T-helper 2 cell treated with Interferon-gamma antibody and Interleukin-4, amounts not matched to agents 5 μg/mL and 100 μg/mL, for 36 hours (primary cell): ENCODE measurements at regions not wholly inside any gene's neighbourhood (a gene's known extent, or its start where the extent isn't known, plus 50 kb on each side); places are given as distances from the start of the nearest gene placed in this dataset.
A peak's percentile ranks its signal among the peaks of the same experiment; 100 is the strongest.

Source experiments
- DNase-seq: peaks from one replicate; pipeline ENCODE4 v3.0.0; 2021; ENCODE audit warnings: low spot score
- H3K27ac Mint-ChIP-seq: one replicate; pipeline ENCODE4 v1.8.0; 2021; ENCODE audit warnings: mild to moderate bottlenecking, mixed read lengths
- H3K27me3 Mint-ChIP-seq: one replicate; pipeline ENCODE4 v1.8.0; 2021; ENCODE audit warnings: low read depth, mixed read lengths
- H3K36me3 Mint-ChIP-seq: one replicate; pipeline ENCODE4 v1.8.0; 2021; ENCODE audit warnings: low read depth, mixed read lengths
- H3K4me1 Mint-ChIP-seq: one replicate; pipeline ENCODE4 v1.8.0; 2021; ENCODE audit warnings: low read depth, mixed read lengths
- H3K4me3 Mint-ChIP-seq: one replicate; pipeline ENCODE4 v1.8.0; 2022; ENCODE audit warnings: mild to moderate bottlenecking, moderate library complexity, mixed read lengths
- H3K9me3 Mint-ChIP-seq: one replicate; pipeline ENCODE4 v1.8.0; 2021; ENCODE audit warnings: mixed read lengths

GRCh38 chr2:449246-450067, 161.6 kb upstream of the ALKAL2 start:
- H3K27me3 Mint-ChIP-seq = no peaks in the 10 kb centered on the region
- no peak for DNase-seq
- H3K4me3 Mint-ChIP-seq = no peak overlapping the region
- peaks cover 4% of the 10 kb centered on the region for H3K4me1 Mint-ChIP-seq
- no peak overlapping the region for H3K27ac Mint-ChIP-seq
- H3K9me3 Mint-ChIP-seq = no peaks in the 10 kb centered on the region
- no peaks in the 10 kb centered on the region for H3K36me3 Mint-ChIP-seq

DNA sequence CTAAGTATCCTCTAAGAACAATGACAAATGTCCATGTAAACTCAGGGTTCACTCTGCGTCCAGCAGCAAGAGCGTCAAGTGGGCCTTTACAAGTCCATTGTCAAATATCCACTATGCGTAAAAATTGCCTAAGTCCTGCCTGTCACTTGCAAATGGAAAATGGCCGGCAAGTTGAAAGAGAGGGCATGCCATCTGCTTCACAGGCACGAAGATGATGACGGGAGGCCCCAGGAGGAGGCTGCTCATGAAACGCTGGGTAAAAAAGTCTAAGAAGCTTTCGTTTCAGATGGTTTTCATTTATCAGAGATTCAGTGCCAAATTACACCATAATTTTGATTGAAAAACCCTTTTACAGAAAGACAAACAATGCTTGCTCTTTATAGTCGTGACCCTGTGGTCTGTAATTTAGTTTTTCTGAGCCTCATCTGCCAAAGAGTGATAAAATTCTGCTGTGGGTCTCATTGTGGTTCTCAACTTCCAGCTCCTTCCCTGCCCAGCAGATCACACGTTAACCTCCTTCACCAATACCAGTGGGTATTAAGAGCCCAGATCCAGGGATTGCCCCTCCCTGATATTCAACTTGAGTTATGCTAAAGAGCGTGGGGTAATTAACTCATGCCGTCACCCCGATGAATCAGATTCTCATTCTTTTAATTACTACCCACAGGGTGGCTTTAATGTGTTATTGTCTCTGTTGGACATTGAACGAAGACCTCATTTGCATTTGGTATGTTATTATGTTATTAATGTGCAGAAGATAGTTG, 160.2 kb upstream of the ALKAL2 start:
- DNase-seq = no peak
- Mint-ChIP-seq H3K4me1 (peaks cover 4% of the 10 kb centered on the region), H3K9me3 (no peaks in the 10 kb centered on the region), H3K36me3 (no peaks in the 10 kb centered on the region), H3K4me3 (no peak overlapping the region), H3K27me3 (no peaks in the 10 kb centered on the region), H3K27ac (no peak overlapping the region)

DNA sequence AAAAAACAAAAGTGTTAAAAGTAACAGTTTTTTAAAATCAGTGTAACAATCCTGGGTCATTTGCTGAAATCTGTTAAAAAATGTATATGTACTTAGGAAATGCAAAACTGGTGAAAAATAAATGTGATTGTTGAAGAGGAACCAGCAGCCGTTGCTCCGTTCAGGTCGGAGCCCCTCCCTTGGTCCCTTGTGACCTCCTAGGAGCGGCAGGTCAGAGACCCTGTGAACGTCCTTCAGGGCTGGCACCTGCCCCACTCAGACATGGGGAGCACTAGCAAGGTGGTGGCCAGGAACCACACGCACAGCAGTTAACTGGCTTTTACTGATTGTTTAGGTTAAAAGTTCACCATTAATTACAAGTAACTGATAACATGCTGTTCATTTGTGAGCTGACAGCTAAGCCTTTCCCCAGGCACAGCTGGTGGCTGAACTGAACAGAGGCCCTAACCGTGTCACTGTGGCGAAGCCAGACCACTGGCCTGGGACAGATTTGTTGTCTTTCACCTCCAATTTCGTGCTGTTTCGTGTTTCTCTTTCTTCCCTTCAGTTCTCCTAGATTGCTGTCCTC, 159.2 kb upstream of the ALKAL2 start:
- DNase-seq = no peak
- Mint-ChIP-seq H3K27ac (no peak overlapping the region), H3K36me3 (no peaks in the 10 kb centered on the region), H3K4me1 (peaks cover 4% of the 10 kb centered on the region), H3K27me3 (no peaks in the 10 kb centered on the region), H3K9me3 (no peaks in the 10 kb centered on the region), H3K4me3 (no peak overlapping the region)

GRCh38 chr2:446303-446874, 158.5 kb upstream of the ALKAL2 start:
- no peak for DNase-seq
- Mint-ChIP-seq H3K27me3 (no peaks in the 10 kb centered on the region), H3K4me1 (peaks cover 4% of the 10 kb centered on the region), H3K9me3 (no peaks in the 10 kb centered on the region), H3K4me3 (no peak overlapping the region), H3K27ac (no peak overlapping the region), H3K36me3 (no peaks in the 10 kb centered on the region)

GRCh38 chr2:445896-446295, 158.0 kb upstream of the ALKAL2 start:
- Mint-ChIP-seq H3K36me3 (no peaks in the 10 kb centered on the region), H3K27me3 (no peaks in the 10 kb centered on the region), H3K9me3 (no peaks in the 10 kb centered on the region), H3K27ac (no peak overlapping the region), H3K4me1 (peaks cover 4% of the 10 kb centered on the region), H3K4me3 (no peak overlapping the region)
- DNase-seq = no peak

- peak overlapping the region; percentile 13 for H3K4me3 Mint-ChIP-seq
- H3K36me3 Mint-ChIP-seq = no peaks in the 10 kb centered on the region
- no peaks in the 10 kb centered on the region for H3K9me3 Mint-ChIP-seq
- H3K4me1 Mint-ChIP-seq = peaks cover 7% of the 10 kb centered on the region
- H3K27me3 Mint-ChIP-seq = no peaks in the 10 kb centered on the region
- peak overlapping the region; percentile 31 for H3K27ac Mint-ChIP-seq
- DNase-seq = peak; percentile 16
These were observed 157.3 kb upstream of the ALKAL2 start for GRCh38 chr2:444937-445884.

- peaks cover 7% of the 10 kb centered on the region for H3K4me1 Mint-ChIP-seq
- no peaks in the 10 kb centered on the region for H3K27me3 Mint-ChIP-seq
- H3K27ac Mint-ChIP-seq = no peak overlapping the region
- DNase-seq = no peak
- H3K36me3 Mint-ChIP-seq = no peaks in the 10 kb centered on the region
- H3K9me3 Mint-ChIP-seq = no peaks in the 10 kb centered on the region
- no peak overlapping the region for H3K4me3 Mint-ChIP-seq
These were observed 155.8 kb upstream of the ALKAL2 start for GRCh38 chr2:443741-444140.

- H3K4me3 Mint-ChIP-seq = no peak overlapping the region
- no peaks in the 10 kb centered on the region for H3K9me3 Mint-ChIP-seq
- DNase-seq = no peak
- H3K4me1 Mint-ChIP-seq = peaks cover 11% of the 10 kb centered on the region
- H3K36me3 Mint-ChIP-seq = no peaks in the 10 kb centered on the region
- H3K27ac Mint-ChIP-seq = no peak overlapping the region
- H3K27me3 Mint-ChIP-seq = no peaks in the 10 kb centered on the region
These were observed 155.3 kb upstream of the ALKAL2 start for GRCh38 chr2:443216-443615.

DNA sequence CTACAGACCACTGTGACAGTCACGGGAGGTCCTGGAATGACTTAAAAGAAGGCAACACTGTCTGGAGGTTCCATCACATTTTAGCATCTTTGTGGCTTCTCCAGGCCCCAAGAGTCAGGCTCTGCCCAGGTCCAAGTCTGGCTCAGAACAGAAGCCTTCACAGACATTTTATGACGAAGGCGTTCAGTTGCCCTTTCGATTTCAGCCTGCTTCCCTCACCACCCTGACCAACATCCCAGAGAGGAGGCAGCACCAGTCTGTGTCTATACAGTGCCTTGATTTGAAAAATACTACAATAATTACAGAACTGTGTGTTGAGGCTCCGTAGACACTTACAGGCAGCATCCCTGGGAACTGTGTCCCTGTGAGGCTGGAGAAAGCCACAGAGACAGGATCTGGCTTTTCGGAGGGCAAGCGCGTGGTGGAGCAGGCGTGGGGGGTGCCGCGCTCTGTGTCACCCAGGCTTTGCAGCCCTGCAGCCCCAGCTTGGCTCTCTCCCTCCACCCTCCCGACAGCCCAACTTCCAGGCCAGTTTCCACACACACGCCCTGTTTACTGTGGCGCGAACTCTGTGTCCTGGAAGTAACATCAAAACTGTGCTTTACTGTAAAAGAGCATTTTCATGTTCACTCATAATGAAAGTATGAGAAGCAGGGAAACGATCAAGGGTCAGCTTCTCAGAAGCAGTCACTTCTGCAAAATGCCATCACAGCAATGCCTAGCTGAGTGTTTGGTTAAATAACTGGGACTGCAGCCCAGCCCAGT, 153.5 kb upstream of the ALKAL2 start:
- Mint-ChIP-seq H3K9me3 (no peaks in the 10 kb centered on the region), H3K36me3 (no peaks in the 10 kb centered on the region), H3K27me3 (no peaks in the 10 kb centered on the region), H3K4me1 (peaks cover 22% of the 10 kb centered on the region), H3K27ac (no peak overlapping the region), H3K4me3 (no peak overlapping the region)
- no peak for DNase-seq

- Mint-ChIP-seq H3K27me3 (no peaks in the 10 kb centered on the region), H3K36me3 (no peaks in the 10 kb centered on the region), H3K4me3 (no peak overlapping the region), H3K27ac (no peak overlapping the region), H3K9me3 (no peaks in the 10 kb centered on the region), H3K4me1 (peaks cover 21% of the 10 kb centered on the region)
- DNase-seq = no peak
These were observed 152.5 kb upstream of the ALKAL2 start for GRCh38 chr2:440403-440740.

DNA sequence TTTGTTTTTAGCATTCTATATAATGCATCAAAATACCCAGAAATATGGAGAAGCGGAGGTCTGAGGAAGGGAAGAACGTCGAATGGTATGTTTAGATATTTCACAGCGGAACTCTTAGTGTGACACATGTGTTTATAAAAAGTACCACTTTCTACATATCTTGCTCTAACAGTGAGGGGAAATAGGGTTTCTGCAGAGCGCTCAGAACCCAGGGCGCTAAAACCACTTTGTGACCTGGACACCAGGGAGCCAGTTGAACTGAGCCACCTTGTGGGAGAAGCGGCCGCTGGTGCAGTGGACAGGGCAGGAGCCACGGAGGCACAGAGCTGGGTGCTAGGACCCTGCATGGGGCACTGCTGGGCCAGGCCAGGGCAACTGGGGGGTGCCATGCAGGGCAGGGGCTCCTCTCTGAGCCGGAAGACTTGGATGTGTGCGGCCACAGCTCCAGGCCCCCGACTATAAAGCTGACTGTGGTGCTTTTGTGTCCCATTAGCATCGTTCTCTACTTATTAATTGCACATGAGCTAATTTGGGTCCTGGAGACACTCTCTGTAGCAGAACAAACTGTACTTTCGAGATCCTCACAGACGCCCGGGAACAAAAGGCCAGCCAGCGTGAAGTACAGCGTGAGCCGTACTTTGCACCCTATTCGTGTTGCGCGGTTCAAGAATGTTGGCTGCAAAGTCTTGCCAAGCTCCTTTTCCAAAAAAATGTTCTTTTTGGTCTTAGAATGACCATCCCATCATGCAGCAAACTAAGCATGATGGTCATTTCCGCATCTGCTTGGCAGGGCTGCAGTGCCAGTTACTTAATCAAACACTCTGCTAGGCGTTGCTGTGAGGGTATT, 151.9 kb upstream of the ALKAL2 start:
- Mint-ChIP-seq H3K9me3 (no peaks in the 10 kb centered on the region), H3K4me3 (no peak overlapping the region), H3K27me3 (no peaks in the 10 kb centered on the region), H3K36me3 (no peaks in the 10 kb centered on the region), H3K4me1 (peaks cover 19% of the 10 kb centered on the region), H3K27ac (peak overlapping the region; percentile 2)
- DNase-seq = no peak

DNA sequence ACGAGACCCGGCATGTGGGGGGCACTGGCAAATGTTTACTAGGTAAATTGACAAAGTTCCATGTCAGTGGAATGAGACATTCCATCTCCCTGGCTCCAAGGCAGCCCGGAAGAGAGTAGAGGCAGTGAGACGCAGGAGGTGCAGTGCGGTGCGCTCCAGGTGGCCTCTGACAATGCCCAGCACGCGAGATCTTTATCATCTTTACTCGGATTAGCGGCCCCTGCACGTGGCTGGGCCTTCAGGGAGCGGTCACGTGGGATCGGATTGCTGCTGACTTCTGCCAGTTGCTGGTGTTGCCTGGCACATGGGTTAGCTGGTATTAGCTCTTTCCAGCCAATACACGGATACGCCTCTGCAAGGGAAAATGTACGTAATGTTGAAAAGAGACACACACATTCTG, 151.2 kb upstream of the ALKAL2 start:
- Mint-ChIP-seq H3K9me3 (no peaks in the 10 kb centered on the region), H3K27me3 (no peaks in the 10 kb centered on the region), H3K4me3 (no peak overlapping the region), H3K36me3 (no peaks in the 10 kb centered on the region), H3K4me1 (peaks cover 22% of the 10 kb centered on the region), H3K27ac (peak overlapping the region; percentile 2)
- DNase-seq = no peak
